A549 (cell line): ENCODE measurements at regions not wholly inside any gene's neighbourhood (a gene's known extent, or its start where the extent isn't known, plus 50 kb on each side); places are given as distances from the start of the nearest gene placed in this dataset.

ENCODE experiments used
- CEBPB ChIP-seq, 2 experiments: fragments of >200 bp in 1 of 2; sonication (Bioruptor Twin) in 1 of 2; formaldehyde crosslinking in 1 of 2; IDR thresholded peaks; 2 replicates each; pipeline ENCODE4 v1.6.1; 2012 to 2016
- CTCF ChIP-seq: fragments of >200 bp; sonication (Bioruptor Twin); formaldehyde crosslinking; IDR thresholded peaks from 3 replicates; pipeline ENCODE4 v1.5.1; 2016
- EHMT2 ChIP-seq: fragments of 200-600 bp; sonication (generic); IDR thresholded peaks from 2 replicates; pipeline ENCODE4 v1.6.1; 2016; ENCODE audit warnings: antibody characterized with exemption, low read depth, mild to moderate bottlenecking, moderate library complexity
- FOSL2 ChIP-seq, 2 experiments: fragments of 450-650 bp in 1 of 2; fragments of >200 bp in 1 of 2; sonication (Bioruptor Twin) in 1 of 2; formaldehyde crosslinking; IDR thresholded peaks; 2 replicates each; pipeline versions ENCODE4 v1.5.0 to v1.6.1; 2016 to 2020; ENCODE audit warnings: mild to moderate bottlenecking in 1 of 2, moderate library complexity in 1 of 2
- FOXS1 ChIP-seq: fragments of 250-450 bp; sonication (Bioruptor Pico); IDR thresholded peaks from 2 replicates; pipeline ENCODE4 v1.5.0; 2020; ENCODE audit warnings: mild to moderate bottlenecking, moderate library complexity
- HDAC2 ChIP-seq: fragments of 200-600 bp; sonication (generic); IDR thresholded peaks from 2 replicates; pipeline ENCODE4 v1.6.1; 2016
- MAX ChIP-seq: IDR thresholded peaks from 2 replicates; pipeline ENCODE4 v1.6.1; 2012
- NFE2L2 ChIP-seq: fragments of 150-350 bp; conservative IDR thresholded peaks from 2 replicates; pipeline ENCODE4 v1.6.1; 2014; ENCODE audit warnings: low read length
- RFX5 ChIP-seq: fragments of 450-650 bp; IDR thresholded peaks from 2 replicates; pipeline ENCODE4 v1.7.1; 2014; ENCODE audit warnings: antibody characterized with exemption, mild to moderate bottlenecking, moderate library complexity
- SMC3 ChIP-seq: fragments of >200 bp; sonication (Bioruptor Twin); formaldehyde crosslinking; IDR thresholded peaks from 3 replicates; pipeline ENCODE4 v1.6.1; 2018; ENCODE audit warnings: inconsistent platforms

- no peak for TF ChIP-seq SMC3
- no peak for TF ChIP-seq EHMT2
- TF ChIP-seq RFX5, result no peak
- no peak for TF ChIP-seq MAX
- no peak for TF ChIP-seq FOXS1
- TF ChIP-seq CEBPB (IDR thresholded peaks at IDR 0.05), result no peak
- no peak for TF ChIP-seq FOSL2 (IDR thresholded peaks at IDR 0.05)
- no peak for TF ChIP-seq FOSL2 (CRISPR knock-in tag; IDR thresholded peaks at IDR 0.05)
- no peak for TF ChIP-seq CTCF
- no peak for TF ChIP-seq NFE2L2
- TF ChIP-seq HDAC2, result no peak
Measured at GRCh38 chr6:170058878-170059485, 231.9 kb downstream of the DLL1 start.
